KMS-11 (cell line): ENCODE measurements at regions not wholly inside any gene's neighbourhood (a gene's known extent, or its start where the extent isn't known, plus 50 kb on each side); places are given as distances from the start of the nearest gene placed in this dataset.

ENCODE experiments used
- H2AFZ ChIP-seq: fragments of 200-600 bp; sonication (generic); 2 replicates; pipeline ENCODE4 v1.6.1; 2016; ENCODE audit warnings: antibody characterized with exemption, mixed run types, low read depth
- H3K27ac ChIP-seq: fragments of 200-600 bp; sonication (generic); 2 replicates; pipeline ENCODE4 v1.6.1; 2016; ENCODE audit warnings: mild to moderate bottlenecking, mixed run types
- H3K27me3 ChIP-seq: fragments of 200-600 bp; sonication (generic); 2 replicates; pipeline ENCODE4 v1.6.1; 2017; ENCODE audit warnings: mild to moderate bottlenecking, low read depth, mixed run types, moderate library complexity; ENCODE audit not compliant: insufficient read depth
- H3K36me3 ChIP-seq: fragments of 200-600 bp; sonication (generic); 2 replicates; pipeline ENCODE4 v1.6.1; 2017; ENCODE audit warnings: mild to moderate bottlenecking, mixed run types; ENCODE audit not compliant: insufficient read depth
- H3K4me1 ChIP-seq: fragments of 200-600 bp; sonication (generic); 2 replicates; pipeline ENCODE4 v1.6.1; 2016; ENCODE audit warnings: mild to moderate bottlenecking, low read depth, mixed run types; ENCODE audit not compliant: poor library complexity, severe bottlenecking
- H3K4me2 ChIP-seq: fragments of 200-600 bp; sonication (generic); 2 replicates; pipeline ENCODE4 v1.7.0; 2016; ENCODE audit warnings: mild to moderate bottlenecking, mixed run types
- H3K4me3 ChIP-seq: fragments of 200-600 bp; sonication (generic); IDR thresholded peaks from 2 replicates; pipeline ENCODE4 v1.6.1; 2017; ENCODE audit warnings: low read depth, low read length, mixed read lengths; ENCODE audit not compliant: insufficient read depth
- H3K79me2 ChIP-seq: fragments of 200-600 bp; sonication (generic); 2 replicates; pipeline ENCODE4 v1.6.1; 2016; ENCODE audit warnings: low read depth, mixed run types; ENCODE audit not compliant: insufficient read depth
- H3K9ac ChIP-seq: fragments of 200-600 bp; sonication (generic); 2 replicates; pipeline ENCODE4 v1.6.1; 2016; ENCODE audit warnings: mild to moderate bottlenecking, mixed run types
- H4K20me1 ChIP-seq: fragments of 200-600 bp; sonication (generic); 2 replicates; pipeline ENCODE4 v1.6.1; 2016; ENCODE audit warnings: mild to moderate bottlenecking, mixed run types; ENCODE audit not compliant: insufficient read depth
- CTCF ChIP-seq: fragments of 200-600 bp; sonication (generic); conservative IDR thresholded peaks from 2 replicates; pipeline ENCODE4 v1.6.1; 2017; ENCODE audit warnings: low read depth, mild to moderate bottlenecking, antibody characterized with exemption, low read length, moderate library complexity, mixed read lengths

DNA sequence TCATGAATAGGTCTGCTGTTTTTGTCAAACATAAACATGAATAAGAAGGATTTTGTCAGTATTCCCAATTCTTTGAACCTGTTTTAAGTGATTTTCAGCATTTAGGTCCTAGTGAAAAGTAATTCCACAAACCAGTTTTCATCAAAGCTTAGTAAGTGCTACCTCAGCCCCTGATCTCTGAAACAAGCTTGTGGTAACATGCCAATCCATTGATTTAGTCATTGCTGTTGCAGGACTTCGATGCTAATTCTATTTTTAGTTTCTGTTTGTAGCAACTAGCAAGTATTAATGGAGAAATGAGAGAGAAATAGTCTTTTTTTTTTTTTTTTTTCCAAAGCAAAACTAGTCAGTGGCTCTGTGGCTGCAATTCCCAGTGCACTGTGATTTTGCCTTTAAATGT is 91.4 kb downstream of the JRKL start:
- H3K79me2 ChIP-seq: no peaks in the 10 kb centered on the region
- no peaks in the 10 kb centered on the region for H3K27me3 ChIP-seq
- H3K4me1 ChIP-seq: no peaks in the 10 kb centered on the region
- H3K4me3 ChIP-seq: no peak overlapping the region
- no peak overlapping the region for H2AFZ ChIP-seq
- no peak for TF ChIP-seq CTCF
- H3K36me3 ChIP-seq: no peaks in the 10 kb centered on the region
- H3K27ac ChIP-seq: no peak overlapping the region
- H3K9ac ChIP-seq: no peak overlapping the region
- no peak overlapping the region for H3K4me2 ChIP-seq
- H4K20me1 ChIP-seq: no peaks in the 10 kb centered on the region

GRCh38 chr11:96481771-96482170 is 92.0 kb downstream of the JRKL start:
- Histone ChIP-seq H4K20me1 (no peaks in the 10 kb centered on the region), H3K36me3 (no peaks in the 10 kb centered on the region), H3K27ac (no peak overlapping the region), H2AFZ (no peak overlapping the region), H3K9ac (no peak overlapping the region), H3K4me2 (no peak overlapping the region), H3K79me2 (no peaks in the 10 kb centered on the region), H3K4me3 (no peak overlapping the region), H3K4me1 (no peaks in the 10 kb centered on the region), H3K27me3 (no peaks in the 10 kb centered on the region)
- no peak for TF ChIP-seq CTCF

DNA sequence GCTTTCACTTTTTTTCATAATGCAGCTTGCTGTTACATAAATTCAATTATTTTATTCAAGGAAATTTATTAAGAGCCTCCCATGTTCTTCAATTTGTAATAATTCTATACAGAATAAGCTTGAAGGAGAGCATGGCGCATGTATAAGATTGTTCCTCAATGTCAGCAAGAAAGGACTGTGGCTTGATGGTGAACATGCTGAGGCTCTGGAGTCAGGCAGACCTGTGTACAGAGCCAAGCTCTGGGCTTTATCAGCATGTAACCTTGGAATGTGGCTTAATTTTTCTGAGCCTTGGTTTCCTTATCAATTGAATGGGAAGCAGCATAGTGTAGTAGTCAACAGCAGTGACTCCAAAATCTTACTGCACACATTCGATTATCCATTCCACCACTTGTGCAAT is 92.4 kb downstream of the JRKL start:
- Histone ChIP-seq H3K9ac (no peak overlapping the region), H3K79me2 (no peaks in the 10 kb centered on the region), H3K36me3 (no peaks in the 10 kb centered on the region), H3K27me3 (no peaks in the 10 kb centered on the region), H4K20me1 (no peaks in the 10 kb centered on the region), H3K4me3 (no peak overlapping the region), H3K27ac (no peak overlapping the region), H3K4me2 (no peak overlapping the region), H3K4me1 (no peaks in the 10 kb centered on the region), H2AFZ (no peak overlapping the region)
- no peak for TF ChIP-seq CTCF

GRCh38 chr11:96483374-96483955 is 93.7 kb downstream of the JRKL start:
- Histone ChIP-seq H3K4me3 (no peak overlapping the region), H3K27ac (no peak overlapping the region), H3K9ac (no peak overlapping the region), H3K4me2 (no peak overlapping the region), H3K36me3 (no peaks in the 10 kb centered on the region), H3K27me3 (no peaks in the 10 kb centered on the region), H3K79me2 (no peaks in the 10 kb centered on the region), H2AFZ (no peak overlapping the region), H4K20me1 (no peaks in the 10 kb centered on the region), H3K4me1 (no peaks in the 10 kb centered on the region)
- no peak for TF ChIP-seq CTCF
